GM10266 (cell line): ENCODE measurements at regions not wholly inside any gene's neighbourhood (a gene's known extent, or its start where the extent isn't known, plus 50 kb on each side); places are given as distances from the start of the nearest gene placed in this dataset.
"Not testable (repeated sequence)": the region's sequence is repeated elsewhere in the genome, so short reads cannot be mapped to it uniquely, and the experiment has no call there.

Experiments used
- DNase-seq: peaks from one replicate; pipeline ENCODE4 v3.0.0; 2012; ENCODE audit errors: extremely low spot score
- TF ChIP-seq, protein P1 (sequence below): IDR thresholded peaks from 2 replicates; pipeline ENCODE4 v1.5.1; 2012; ENCODE audit warnings: mild to moderate bottlenecking, low read depth; ENCODE audit not compliant: control insufficient read depth, insufficient read depth; ENCODE audit errors: missing control alignments

DNA sequence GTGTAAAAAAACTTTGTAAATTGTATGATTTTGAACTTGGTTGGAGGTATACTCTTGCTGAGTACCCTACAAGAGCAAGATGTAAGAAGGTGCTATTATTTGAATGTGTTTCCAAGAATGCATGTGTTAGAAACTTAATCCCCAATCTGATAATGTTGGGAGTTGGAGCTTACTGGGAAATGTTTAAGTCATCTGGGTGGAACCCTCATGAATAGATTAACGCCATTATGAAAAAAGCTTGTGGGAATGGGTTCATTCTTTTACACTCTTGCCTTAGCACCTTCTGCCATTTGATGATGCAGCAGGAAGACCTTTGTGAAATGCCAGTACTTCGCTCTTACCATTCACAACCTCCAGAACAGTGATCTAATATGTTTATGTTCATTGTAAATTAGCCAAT, 498.3 kb downstream of the TMEM135 start:
- DNase-seq = no peak
- TF ChIP-seq, protein P1, sequence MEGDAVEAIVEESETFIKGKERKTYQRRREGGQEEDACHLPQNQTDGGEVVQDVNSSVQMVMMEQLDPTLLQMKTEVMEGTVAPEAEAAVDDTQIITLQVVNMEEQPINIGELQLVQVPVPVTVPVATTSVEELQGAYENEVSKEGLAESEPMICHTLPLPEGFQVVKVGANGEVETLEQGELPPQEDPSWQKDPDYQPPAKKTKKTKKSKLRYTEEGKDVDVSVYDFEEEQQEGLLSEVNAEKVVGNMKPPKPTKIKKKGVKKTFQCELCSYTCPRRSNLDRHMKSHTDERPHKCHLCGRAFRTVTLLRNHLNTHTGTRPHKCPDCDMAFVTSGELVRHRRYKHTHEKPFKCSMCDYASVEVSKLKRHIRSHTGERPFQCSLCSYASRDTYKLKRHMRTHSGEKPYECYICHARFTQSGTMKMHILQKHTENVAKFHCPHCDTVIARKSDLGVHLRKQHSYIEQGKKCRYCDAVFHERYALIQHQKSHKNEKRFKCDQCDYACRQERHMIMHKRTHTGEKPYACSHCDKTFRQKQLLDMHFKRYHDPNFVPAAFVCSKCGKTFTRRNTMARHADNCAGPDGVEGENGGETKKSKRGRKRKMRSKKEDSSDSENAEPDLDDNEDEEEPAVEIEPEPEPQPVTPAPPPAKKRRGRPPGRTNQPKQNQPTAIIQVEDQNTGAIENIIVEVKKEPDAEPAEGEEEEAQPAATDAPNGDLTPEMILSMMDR = no peak

DNA sequence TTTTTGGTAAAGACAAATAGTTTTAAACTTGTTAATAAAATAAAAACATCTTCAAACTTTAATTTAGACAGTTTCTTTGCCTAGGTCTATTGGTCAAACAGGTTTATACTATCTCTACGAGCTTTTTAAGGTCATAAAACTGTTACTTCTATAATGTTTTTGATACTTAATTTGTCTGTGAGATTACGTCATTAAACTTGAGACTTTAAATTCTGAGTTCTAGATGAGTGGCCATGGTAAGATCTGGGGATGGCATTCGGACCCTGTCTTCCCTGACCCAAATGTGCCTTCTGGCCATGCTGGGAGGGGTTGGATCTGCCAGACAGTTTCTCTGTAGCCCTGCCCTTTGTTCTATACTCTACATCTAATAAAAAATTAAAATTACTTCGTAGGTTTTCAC, 497.8 kb downstream of the TMEM135 start:
- no peak for DNase-seq
- TF ChIP-seq, protein P1 = no peak

DNA sequence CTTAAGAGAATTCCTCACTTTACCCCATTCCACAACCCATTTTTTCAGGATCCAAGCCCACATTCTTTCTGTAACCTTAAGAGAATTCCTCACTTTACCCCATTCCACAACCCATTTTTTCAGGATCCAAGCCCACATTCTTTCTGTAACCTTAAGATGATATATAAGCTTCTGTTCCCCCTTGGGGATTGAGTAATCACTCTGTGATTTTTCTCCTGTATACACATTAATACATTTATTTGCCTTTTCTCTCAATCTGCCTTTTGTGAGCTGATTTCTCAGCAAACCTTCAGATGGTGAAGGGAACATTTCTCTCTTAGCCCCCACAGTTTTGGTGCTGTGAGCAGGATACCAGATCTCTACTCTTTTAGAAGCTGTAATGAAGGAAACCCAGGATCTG, 494.1 kb downstream of the TMEM135 start:
- not testable (repeated sequence) for DNase-seq

DNA sequence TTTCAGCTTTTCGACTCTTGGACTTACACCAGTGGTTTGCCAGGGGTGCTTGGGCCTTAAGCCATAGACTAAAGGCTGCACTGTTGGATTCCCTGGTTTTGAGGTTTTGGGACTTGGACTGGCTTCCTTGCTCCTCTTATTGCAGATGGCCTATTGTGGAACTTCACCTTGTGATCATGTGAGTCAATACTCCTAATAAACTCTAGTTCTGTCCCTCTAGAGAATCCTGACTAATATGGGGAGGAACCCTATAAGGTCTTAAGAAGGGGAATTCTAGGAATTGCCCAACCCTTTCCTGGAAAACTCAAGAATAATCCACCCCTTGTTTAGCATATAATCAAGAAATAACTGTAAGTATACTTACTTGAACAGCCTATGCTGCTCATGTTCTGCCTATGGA, 491.8 kb downstream of the TMEM135 start:
- no peak for DNase-seq
- TF ChIP-seq, protein P1 = no peak

DNA sequence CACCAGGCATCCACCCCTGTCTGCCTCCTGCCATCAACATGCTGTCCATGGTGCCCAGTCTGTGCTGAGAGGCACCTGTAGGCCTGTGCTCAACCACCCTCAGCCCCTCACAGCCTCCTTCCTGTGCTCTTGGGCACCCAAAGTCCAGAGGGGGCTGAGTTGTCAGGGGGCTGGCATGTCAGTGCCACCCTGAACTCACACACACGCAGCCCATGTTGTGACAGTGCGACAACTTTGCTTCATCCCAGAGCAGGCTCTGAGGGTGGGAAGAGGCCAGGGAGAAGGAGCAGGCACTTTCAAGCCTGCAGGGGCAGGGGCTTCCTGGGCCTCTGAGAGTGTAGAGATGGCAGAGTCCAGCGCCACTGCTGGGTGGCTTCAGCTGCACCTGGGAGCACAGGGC, 491.0 kb downstream of the TMEM135 start:
- no peak for DNase-seq
- TF ChIP-seq, protein P1 = no peak

DNA sequence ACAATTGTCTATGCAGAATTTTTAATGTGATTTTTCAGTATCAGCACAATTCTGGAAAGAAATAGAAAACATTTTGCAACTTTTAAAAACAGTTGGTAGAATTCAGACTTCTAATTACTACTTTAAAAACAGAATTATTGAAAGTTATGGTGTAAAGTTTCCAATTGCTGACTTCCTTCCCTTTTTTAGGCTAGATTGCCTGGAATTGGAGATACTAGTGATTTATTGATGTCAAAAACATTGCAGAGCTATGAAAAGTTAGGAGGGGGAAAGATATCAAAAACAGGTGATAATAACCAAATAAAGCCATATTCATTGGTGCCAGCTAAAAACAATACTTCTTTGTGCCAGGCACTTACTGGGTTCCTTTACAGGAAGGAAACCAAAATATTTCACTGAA, 485.5 kb downstream of the TMEM135 start:
- TF ChIP-seq, protein P1 = no peak
- DNase-seq = no peak

DNA sequence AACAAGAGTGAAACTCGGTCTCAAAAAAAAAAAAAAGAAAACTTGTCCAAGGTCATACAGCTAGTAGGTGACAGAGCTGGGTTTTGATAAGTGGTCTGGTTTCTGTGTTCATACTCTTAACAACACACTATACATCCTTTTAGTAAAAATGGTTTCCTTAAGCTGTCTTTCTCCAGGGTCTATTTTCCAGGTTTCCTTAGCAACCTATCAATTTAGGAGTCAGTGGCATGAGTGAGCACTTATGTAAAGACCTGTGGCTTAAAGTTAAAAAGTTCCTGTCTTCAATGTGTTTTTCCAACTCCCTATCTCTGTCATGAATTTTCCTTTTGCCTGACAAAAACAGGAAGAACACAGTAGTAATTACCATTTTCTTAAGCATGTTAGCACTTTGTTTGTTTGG, 480.5 kb downstream of the TMEM135 start:
- TF ChIP-seq, protein P1 = no peak
- DNase-seq = no peak

DNA sequence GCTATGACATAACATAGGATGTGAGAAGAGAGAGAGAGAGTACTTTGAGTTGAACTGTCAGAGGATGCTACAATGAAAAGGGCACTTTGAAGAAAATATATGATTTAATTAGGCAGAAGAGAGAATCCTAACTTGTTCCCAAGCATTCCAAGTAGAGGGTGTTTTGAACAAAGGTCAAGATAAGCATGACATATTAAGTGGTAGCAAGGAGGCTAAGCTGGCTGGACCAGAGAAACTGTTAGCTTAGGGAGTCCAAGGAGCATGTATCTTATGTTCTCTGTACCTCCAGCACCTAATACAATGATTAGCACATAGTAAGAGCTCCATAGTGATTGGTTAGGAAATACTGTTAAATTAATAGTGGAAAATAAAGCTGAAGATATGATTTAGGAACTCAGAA, 479.6 kb downstream of the TMEM135 start:
- TF ChIP-seq, protein P1 = no peak
- DNase-seq = no peak

DNA sequence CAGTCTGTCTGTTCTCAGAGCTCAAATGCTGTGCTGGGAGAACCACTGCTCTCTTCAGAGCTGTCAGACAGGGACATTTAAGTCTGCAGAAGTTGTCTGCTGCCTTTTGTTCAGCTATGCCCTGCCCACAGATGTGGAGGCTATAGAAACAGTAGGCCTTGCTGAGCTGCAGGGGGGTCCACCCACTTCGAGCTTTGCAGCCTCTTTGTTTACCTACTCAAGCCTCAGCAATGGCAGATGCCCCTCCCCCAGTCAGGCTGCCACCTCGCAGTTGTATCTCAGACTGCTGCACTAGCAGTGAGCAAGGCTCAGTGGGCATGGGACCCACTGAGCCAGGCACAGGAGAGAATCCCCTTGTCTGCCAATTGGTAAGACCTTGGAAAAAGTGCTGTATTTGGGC, 470.0 kb downstream of the TMEM135 start:
- not testable (repeated sequence) for DNase-seq

DNA sequence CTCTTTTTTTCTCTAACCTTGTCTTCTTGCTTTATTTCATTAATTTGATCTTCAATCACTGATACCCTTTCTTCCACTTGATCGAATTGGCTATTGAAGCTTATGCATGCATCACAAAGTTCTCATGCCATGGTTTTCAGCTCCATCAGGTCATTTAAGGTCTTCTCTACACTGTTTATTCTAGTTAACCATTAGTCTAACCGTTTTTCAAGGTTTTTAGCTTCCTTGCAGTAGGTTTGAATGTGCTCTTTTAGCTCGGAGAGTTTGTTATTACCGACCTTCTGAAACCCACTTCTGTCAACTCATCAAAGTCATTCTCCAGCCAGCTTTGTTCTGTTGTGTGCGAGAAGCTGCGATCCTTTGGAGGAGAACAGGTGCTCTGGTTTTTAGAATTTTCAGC, 469.2 kb downstream of the TMEM135 start:
- DNase-seq = not testable (repeated sequence)
